Peyer's patch (tissue), 4 donors: ENCODE measurements at regions not wholly inside any gene's neighbourhood (a gene's known extent, or its start where the extent isn't known, plus 50 kb on each side); places are given as distances from the start of the nearest gene placed in this dataset.

Experiments used
- POLR2A ChIP-seq, 2 donors: fragments of 450-650 bp; IDR thresholded peaks; one replicate each; pipeline ENCODE4 v1.5.1; 2017; ENCODE audit warnings: antibody characterized with exemption in 2 of 2, mild to moderate bottlenecking in 2 of 2, moderate library complexity in 2 of 2
- TF ChIP-seq, protein P1 (sequence below), 6 experiments: fragments of 450-650 bp in 4 of 6; fragments of 200-600 bp in 2 of 6; sonication (generic) in 1 of 6; IDR thresholded peaks; one replicate each; pipeline ENCODE4 v1.5.1; 2017 to 2019; ENCODE audit warnings: antibody characterized with exemption in 6 of 6, mild to moderate bottlenecking in 3 of 6, moderate library complexity in 1 of 6

DNA sequence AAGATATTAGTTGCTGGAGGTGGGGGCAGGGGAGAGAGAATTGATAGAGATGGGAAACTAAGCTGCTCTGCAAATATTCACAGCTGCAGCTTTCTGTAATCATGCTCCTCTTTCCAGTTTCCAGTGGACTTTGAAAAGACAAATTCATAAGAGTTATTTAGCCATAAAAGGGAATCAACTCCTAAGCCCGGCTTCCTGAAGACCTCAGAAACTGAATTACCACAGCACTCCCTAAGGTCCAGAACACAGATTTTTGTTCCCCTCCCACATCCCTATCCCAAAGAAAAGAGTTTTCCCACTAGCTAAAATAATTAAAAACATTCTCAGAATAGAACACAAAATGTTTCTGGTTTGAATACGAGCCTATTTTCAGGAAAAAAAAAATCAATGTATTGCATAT, 871.8 kb upstream of the NR2F2 start:
- TF ChIP-seq, protein P1, sequence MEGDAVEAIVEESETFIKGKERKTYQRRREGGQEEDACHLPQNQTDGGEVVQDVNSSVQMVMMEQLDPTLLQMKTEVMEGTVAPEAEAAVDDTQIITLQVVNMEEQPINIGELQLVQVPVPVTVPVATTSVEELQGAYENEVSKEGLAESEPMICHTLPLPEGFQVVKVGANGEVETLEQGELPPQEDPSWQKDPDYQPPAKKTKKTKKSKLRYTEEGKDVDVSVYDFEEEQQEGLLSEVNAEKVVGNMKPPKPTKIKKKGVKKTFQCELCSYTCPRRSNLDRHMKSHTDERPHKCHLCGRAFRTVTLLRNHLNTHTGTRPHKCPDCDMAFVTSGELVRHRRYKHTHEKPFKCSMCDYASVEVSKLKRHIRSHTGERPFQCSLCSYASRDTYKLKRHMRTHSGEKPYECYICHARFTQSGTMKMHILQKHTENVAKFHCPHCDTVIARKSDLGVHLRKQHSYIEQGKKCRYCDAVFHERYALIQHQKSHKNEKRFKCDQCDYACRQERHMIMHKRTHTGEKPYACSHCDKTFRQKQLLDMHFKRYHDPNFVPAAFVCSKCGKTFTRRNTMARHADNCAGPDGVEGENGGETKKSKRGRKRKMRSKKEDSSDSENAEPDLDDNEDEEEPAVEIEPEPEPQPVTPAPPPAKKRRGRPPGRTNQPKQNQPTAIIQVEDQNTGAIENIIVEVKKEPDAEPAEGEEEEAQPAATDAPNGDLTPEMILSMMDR (IDR thresholded peaks at IDR 0.05): no peak
- TF ChIP-seq POLR2A (IDR thresholded peaks at IDR 0.05): no peak
